ENCODE measurements at regions not wholly inside any gene's neighbourhood (a gene's known extent, or its start where the extent isn't known, plus 50 kb on each side); places are given as distances from the start of the nearest gene placed in this dataset.
"Not testable (repeated sequence)": the region's sequence is repeated elsewhere in the genome, so short reads cannot be mapped to it uniquely, and the experiment has no call there.

- no peak for DNase-seq (ENCODE audit: low read depth)
- no peak overlapping the region for H3K4me3 ChIP-seq (ENCODE audit: low read depth, low read length)
- no peak for TF ChIP-seq CTCF (IDR thresholded peaks at IDR 0.05; ENCODE audit: insufficient read depth, low read depth, low read length)
Observed at GRCh38 chr6:40146902-40147301, 212.6 kb upstream of the MOCS1 start.

GRCh38 chr6:40139447-40139846, 205.2 kb upstream of the MOCS1 start:
- TF ChIP-seq CTCF (IDR thresholded peaks at IDR 0.05; ENCODE audit: insufficient read depth, low read depth, low read length), result no peak
- no peak for DNase-seq (ENCODE audit: low read depth)
- H3K4me3 ChIP-seq (ENCODE audit: low read depth, low read length), result no peak overlapping the region

GRCh38 chr6:40138273-40138720, 204.0 kb upstream of the MOCS1 start:
- H3K4me3 ChIP-seq (ENCODE audit: low read depth, low read length), result no peak overlapping the region
- no peak for DNase-seq (ENCODE audit: low read depth)
- no peak for TF ChIP-seq CTCF (IDR thresholded peaks at IDR 0.05; ENCODE audit: insufficient read depth, low read depth, low read length)

- no peak overlapping the region for H3K4me3 ChIP-seq (ENCODE audit: low read depth, low read length)
- DNase-seq (ENCODE audit: low read depth), result no peak
- no peak for TF ChIP-seq CTCF (IDR thresholded peaks at IDR 0.05; ENCODE audit: insufficient read depth, low read depth, low read length)
Observed at GRCh38 chr6:40135491-40136072, 201.3 kb upstream of the MOCS1 start.

- DNase-seq (ENCODE audit: low read depth); H3K4me3 ChIP-seq (ENCODE audit: low read depth, low read length): not testable (repeated sequence)
Observed at GRCh38 chr6:40133981-40134380, 199.7 kb upstream of the MOCS1 start.

- H3K4me3 ChIP-seq (ENCODE audit: low read depth, low read length), result no peak overlapping the region
- no peak for DNase-seq (ENCODE audit: low read depth)
- TF ChIP-seq CTCF (IDR thresholded peaks at IDR 0.05; ENCODE audit: insufficient read depth, low read depth, low read length), result no peak
Observed at GRCh38 chr6:40131675-40132074, 197.4 kb upstream of the MOCS1 start.

- no peak for DNase-seq (ENCODE audit: low read depth)
- H3K4me3 ChIP-seq (ENCODE audit: low read depth, low read length), result no peak overlapping the region
- no peak for TF ChIP-seq CTCF (IDR thresholded peaks at IDR 0.05; ENCODE audit: insufficient read depth, low read depth, low read length)
Observed at GRCh38 chr6:40128127-40128526, 193.9 kb upstream of the MOCS1 start.
